Lower leg skin (tissue), 4 donors: ENCODE measurements at regions not wholly inside any gene's neighbourhood (a gene's known extent, or its start where the extent isn't known, plus 50 kb on each side); places are given as distances from the start of the nearest gene placed in this dataset.
"Not testable (repeated sequence)": the region's sequence is repeated elsewhere in the genome, so short reads cannot be mapped to it uniquely, and the experiment has no call there.

Experiments used
- DNase-seq, 2 donors: peaks; one replicate each; pipeline ENCODE4 v3.0.0-alpha.2; 2019; ENCODE audit warnings: low spot score in 2 of 2
- H3K4me3 ChIP-seq: fragments of 200-600 bp; sonication (generic); 2 replicates; pipeline ENCODE4 v1.5.1; 2017; ENCODE audit warnings: mild to moderate bottlenecking, low read depth; ENCODE audit not compliant: poor library complexity, severe bottlenecking
- CTCF ChIP-seq, 3 donors: fragments of 450-650 bp; IDR thresholded peaks; one replicate each; pipeline ENCODE4 v1.5.1; 2016; ENCODE audit warnings: antibody characterized with exemption in 3 of 3, mild to moderate bottlenecking in 3 of 3, moderate library complexity in 2 of 3
- POLR2A ChIP-seq, 2 donors: fragments of 450-650 bp; IDR thresholded peaks; one replicate each; pipeline ENCODE4 v1.6.1; 2016 to 2017; ENCODE audit warnings: antibody characterized with exemption in 2 of 2, mild to moderate bottlenecking in 1 of 2, moderate library complexity in 1 of 2
- WGBS, 2 donors: methylation state at CpG; one replicate each; pipeline ENCODE4 v1.1.5; 2018; 5-methylcytosine and 5-hydroxymethylcytosine counted together
- intact Hi-C: fragments of 100-400 bp; cut with DNase I; formaldehyde crosslinking; loops from one replicate; pipeline ENCODE4 v1.15.0; 2023; ENCODE audit warnings: low total_unique reads

- DNase-seq = no peak
- 64 to 68% methylated on average over 5 of the region's 5 CpGs for WGBS, 2 donors
- no peak overlapping the region for H3K4me3 ChIP-seq
- no peak for TF ChIP-seq POLR2A (IDR thresholded peaks at IDR 0.05)
- no peak for TF ChIP-seq CTCF (IDR thresholded peaks at IDR 0.05)
- intact Hi-C loops = no loop called here
Observed at GRCh38 chr5:67770431-67771025, 445.0 kb upstream of the PIK3R1 start.

GRCh38 chr5:67765697-67766096, 449.9 kb upstream of the PIK3R1 start:
- WGBS, 2 donors = 59 to 65% methylated on average over 2 of the region's 2 CpGs
- no peak for DNase-seq
- no peak overlapping the region for H3K4me3 ChIP-seq
- intact Hi-C loops = no loop called here
- no peak for TF ChIP-seq CTCF (IDR thresholded peaks at IDR 0.05)
- no peak for TF ChIP-seq POLR2A (IDR thresholded peaks at IDR 0.05)

- DNase-seq, intact Hi-C loops, H3K4me3 ChIP-seq: not testable (repeated sequence)
- WGBS, 2 donors = 97% methylated on average over 10 of the region's 10 CpGs
Observed at GRCh38 chr5:67757771-67758170, 457.8 kb upstream of the PIK3R1 start.

GRCh38 chr5:67752357-67752708, 463.2 kb upstream of the PIK3R1 start:
- DNase-seq = no peak
- intact Hi-C loops = no loop called here
- H3K4me3 ChIP-seq = no peak overlapping the region
- 88 to 94% methylated on average over 2 of the region's 2 CpGs for WGBS, 2 donors
- no peak for TF ChIP-seq CTCF (IDR thresholded peaks at IDR 0.05)
- TF ChIP-seq POLR2A (IDR thresholded peaks at IDR 0.05) = no peak

GRCh38 chr5:67748165-67748690, 467.3 kb upstream of the PIK3R1 start:
- no peak for DNase-seq
- 78 to 88% methylated on average over 1 of the region's 1 CpG for WGBS, 2 donors
- TF ChIP-seq POLR2A (IDR thresholded peaks at IDR 0.05) = no peak
- no peak for TF ChIP-seq CTCF (IDR thresholded peaks at IDR 0.05)
- intact Hi-C loops = no loop called here
- H3K4me3 ChIP-seq = no peak overlapping the region

- TF ChIP-seq POLR2A (IDR thresholded peaks at IDR 0.05) (no peak), CTCF (IDR thresholded peaks at IDR 0.05) (no peak)
- intact Hi-C loops = no loop called here
- no peak overlapping the region for H3K4me3 ChIP-seq
- DNase-seq = no peak
- 86 to 100% methylated on average over 1 of the region's 1 CpG for WGBS, 2 donors
Observed at GRCh38 chr5:67747096-67747495, 468.5 kb upstream of the PIK3R1 start.

- WGBS, 2 donors = 93 to 94% methylated on average over 9 of the region's 9 CpGs
- H3K4me3 ChIP-seq, DNase-seq, intact Hi-C loops: not testable (repeated sequence)
Observed at GRCh38 chr5:67746608-67747007, 468.9 kb upstream of the PIK3R1 start.
